ENCODE measurements at regions not wholly inside any gene's neighbourhood (a gene's known extent, or its start where the extent isn't known, plus 50 kb on each side); places are given as distances from the start of the nearest gene placed in this dataset.
"Not testable (repeated sequence)": the region's sequence is repeated elsewhere in the genome, so short reads cannot be mapped to it uniquely, and the experiment has no call there.

DNA sequence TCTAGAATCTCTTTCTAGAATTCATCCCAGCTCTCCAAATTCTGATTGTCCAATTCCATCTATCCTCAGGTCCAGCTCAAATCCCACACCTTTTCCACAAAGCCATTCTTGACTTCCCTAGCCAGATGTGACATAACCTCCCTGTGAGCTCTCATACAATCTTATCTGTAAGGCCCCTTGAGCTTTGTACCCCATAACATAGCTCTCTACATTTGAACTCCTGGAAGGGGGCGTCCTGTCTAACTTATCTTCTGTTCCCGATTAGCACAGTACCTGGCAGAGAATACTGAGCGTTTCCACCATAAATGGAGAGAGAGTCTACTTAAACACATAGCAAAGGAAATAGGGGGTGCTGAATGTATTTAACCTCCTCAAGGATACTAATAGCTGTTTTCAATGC is 251.6 kb upstream of the RGMB start:
- DNase-seq, result no peak

DNA sequence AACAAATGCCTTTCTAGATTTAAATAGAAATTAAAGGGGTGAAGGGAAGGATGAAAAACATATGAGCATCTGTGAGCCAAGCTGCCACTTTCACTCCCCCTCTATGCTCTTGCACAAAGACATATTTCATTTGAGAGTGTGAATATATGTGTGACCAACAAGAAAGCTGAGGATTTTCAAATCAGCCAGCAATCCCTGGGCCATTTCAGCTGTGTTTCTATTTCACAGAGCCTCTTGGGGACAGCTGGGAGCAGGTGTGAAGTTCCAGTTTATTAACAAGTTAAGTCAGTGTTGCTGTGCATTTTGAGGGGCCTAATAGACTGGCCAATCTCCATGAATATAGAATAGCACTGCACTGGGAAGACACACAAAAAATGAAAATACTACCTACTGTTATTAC is 248.7 kb upstream of the RGMB start:
- no peak for DNase-seq

DNA sequence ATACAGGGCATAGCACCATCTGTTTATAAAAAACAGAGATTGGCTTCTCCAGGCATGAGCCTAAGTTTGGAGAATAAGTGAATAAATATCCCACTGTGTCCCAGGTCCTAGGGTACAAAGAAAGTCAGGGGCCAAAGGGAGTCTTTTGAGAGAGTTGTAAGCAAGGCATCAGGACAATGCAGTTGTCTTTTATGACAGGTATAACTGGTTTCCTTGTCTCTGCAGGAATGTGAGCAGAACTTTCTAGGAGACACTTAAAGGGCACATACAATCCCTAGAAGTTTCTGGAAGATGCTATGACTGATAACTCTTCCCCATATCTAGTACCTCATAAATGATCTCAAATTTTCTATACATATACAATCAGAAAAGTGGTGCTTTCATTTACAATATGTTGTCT is 245.6 kb upstream of the RGMB start:
- no peak for DNase-seq

DNA sequence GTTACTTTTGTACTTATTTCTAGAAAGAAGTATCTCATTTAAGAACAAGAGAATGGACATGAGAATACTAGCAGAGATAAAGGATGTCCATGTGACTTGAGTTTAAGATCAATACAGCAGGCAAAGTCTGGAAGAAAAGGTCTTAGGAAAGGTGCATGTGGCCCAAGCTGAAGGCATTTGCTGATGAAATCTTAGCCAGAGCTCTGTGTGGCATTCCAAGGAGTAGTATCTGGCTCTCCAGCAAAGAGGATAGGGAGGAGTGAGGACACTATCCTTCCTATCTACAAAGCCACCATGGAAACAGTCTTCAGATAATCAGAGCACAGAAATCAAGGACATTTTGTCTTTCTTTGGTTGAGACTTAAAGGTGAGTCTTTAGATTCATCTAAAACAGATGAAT is 244.1 kb upstream of the RGMB start:
- DNase-seq, result no peak

DNA sequence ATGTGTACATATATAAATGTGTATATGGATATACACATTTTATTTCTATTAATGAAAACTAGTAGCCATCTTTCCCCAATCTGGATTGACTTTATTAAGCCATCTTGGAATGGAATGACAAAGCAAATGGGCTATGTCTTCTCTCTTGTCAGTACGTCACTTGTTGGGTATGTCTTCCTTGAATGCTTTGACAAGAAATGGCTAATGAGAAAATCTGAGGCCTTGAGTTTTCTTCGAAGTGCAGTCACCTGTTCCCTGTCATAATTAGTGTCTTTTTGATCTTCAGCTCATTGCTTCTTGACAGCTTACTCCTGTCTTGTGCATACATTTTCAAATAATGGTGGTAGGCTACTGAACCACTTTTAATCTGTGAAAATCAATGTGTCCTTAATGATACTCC is 243.2 kb upstream of the RGMB start:
- no peak for DNase-seq

DNA sequence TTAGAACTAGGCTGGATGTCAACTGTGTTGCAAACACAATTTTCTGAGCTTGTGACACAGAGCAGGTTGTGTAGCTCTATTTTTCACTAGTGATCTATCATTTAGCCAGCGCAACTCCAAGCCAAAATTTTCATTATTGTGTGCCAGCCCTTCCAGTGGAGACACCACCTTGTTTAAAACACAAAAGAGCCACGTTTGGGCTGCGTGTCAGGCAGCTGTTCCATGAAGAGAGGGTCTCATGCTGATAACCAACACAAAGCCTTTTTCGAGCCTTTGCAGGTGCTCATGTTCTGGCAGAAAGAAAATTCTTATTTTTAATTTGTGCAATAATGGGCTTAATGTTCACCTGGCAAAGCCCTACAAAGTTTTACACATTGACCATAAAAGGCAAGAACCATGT is 237.6 kb upstream of the RGMB start:
- DNase-seq, result no peak

DNA sequence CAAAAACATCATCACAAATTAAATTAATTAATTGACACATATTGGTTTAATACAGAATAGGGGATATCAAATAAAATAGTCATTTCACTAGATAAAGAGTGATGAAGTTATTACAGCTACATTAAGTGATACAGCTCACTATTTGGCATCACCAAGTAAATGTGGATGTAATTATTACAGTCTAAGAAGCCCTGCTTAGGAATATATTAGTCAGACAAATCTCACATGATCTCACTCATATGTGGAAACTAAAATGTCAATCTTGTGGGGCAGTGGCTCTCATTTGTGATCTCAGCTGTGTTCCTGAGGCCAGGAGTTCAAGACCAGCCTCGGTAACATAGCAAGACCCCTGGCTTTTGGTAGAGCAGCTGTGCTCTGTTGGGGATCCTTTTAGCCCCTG is 233.4 kb upstream of the RGMB start:
- DNase-seq, result no peak

DNA sequence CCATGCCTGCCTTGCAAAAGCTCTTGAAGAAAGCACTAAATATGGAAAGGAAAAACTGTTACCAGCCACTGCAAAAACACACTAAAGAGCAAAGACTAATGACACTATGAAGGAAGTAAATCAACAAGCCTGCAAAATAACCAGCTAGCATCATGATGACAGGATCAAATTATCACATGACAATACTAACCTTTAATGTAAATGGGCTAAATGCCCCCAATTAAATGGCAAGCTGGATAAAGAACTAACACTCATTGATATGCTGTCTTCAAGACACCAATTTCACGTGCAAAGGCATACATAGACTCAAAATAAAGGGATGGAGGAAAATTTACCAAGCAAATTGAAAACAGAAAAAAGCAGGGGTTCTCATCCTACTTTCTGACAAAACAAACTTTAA is 231.8 kb upstream of the RGMB start:
- no peak for DNase-seq

DNA sequence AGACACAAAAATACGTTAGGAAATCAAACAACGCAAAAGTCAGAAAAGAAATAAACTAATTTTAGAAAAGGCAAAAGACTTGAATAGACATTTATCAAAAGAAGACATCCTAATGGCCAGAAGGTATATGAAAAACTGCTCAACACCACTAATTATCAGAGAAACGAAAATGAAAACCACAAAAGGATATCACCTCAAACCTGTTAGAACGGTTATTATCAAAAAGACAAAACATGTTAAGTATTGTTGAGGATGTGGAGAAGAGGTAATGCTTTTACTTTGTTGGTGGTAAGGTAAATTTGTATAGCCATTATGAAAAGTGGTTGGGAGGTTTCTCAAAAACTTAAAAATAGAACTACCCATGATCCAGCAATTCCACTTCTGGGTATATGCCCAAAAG is 230.0 kb upstream of the RGMB start:
- DNase-seq, result no peak

DNA sequence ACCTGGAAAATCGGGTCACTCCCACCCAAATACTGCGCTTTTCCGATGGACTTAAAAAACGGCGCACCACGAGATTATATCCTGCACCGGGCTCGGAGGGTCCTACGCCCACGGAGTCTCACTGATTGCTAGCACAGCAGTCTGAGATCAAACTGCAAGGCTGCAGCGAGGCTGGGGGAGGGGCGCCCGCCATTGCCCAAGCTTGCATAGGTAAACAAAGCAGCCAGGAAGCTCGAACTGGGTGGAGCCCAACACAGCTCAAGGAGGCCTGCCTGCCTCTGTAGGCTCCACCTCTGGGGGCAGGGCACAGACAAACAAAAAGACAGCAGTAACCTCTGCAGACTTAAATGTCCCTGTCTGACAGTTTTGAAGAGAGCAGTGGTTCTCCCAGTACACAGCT is 226.5 kb upstream of the RGMB start:
- not testable (repeated sequence) for DNase-seq

DNA sequence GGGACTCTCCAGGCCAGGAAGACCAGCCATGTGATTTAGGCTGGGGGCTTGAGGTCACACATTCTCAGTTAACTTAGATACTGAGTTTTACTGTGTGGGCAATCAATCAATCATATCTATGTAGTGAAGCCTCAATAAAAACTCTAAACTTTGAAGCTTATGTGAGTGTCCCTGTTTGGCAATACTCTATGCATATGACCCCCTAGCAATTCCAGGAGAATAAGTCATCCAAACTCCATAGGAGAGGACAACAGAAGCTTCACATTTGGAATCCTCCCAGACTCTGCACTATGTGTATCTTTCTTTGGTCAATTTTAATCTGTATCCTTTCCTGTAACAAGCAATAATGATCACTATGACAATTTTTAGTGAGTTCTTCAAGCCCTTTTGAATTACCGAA is 216.8 kb upstream of the RGMB start:
- DNase-seq, result no peak

DNA sequence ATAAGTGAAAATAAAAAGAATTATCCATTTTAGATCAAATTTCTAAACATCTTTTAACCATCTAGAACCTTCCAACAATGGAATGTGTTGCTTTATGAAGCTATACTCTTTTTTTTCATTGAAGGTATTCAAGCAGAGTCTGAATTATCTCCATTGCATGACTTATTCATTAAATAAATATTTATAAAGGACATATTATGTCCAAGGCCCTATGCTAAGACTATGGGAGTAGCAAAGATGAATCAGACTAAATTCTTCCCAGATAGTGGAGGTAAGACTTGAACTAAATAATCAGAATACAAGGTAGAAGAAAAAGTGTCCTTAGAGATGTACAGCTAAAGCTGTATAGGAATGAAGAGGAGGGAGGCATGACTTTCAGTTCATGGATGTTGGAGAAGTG is 215.5 kb upstream of the RGMB start:
- DNase-seq, result no peak

DNA sequence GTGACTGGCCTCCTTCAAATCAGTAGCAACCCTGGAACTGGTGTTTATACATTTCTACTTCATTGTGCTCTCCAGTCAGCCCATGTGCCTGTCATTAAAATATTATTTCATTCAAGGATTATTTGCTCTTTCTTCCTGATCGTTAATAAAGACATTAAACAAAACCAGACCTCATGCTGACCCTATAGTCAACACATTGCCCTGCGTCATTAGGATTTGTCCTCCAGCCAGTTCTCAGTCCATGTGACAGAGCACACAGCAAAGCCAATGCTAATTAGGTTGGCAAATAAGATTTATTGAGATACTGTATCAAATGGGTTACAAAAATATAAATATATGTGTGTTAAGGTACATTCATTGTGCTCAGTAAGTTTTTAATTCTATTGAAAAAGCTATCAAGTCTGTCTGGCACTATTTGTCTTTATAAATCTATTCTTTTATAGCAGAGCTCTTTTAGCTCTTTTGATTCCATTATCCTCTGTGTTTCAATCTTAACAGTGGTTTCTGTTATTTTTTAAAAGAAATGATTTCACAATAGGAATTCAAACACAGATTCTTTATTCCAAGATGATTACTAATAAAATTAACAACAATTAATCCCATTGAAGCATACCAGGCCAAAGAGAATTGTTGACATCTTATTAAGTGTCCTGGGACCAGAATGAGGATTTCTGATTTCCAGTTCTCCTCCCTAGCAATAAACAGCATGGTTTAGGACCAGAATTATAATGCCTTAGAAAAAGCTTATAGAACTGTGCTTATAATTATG is 209.4 kb upstream of the RGMB start:
- no peak for DNase-seq

DNA sequence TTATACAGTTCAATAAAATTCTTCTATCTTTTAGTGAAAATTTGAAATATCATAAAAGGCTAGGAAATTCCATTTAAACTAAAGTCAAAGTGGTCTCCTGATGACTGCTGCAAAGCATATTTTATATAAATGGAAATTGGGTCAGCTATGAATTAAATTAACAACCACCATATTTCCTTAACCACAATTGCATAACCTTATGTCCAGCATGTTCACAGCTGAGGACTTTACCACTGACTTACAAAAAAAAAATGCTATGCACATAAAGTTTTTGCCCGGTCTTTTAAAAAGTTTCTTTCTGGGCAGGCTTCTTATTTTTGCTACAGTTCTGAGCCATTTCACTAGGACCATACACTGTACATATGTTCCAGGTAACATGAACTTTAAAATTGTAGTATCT is 208.6 kb upstream of the RGMB start:
- DNase-seq, result no peak

DNA sequence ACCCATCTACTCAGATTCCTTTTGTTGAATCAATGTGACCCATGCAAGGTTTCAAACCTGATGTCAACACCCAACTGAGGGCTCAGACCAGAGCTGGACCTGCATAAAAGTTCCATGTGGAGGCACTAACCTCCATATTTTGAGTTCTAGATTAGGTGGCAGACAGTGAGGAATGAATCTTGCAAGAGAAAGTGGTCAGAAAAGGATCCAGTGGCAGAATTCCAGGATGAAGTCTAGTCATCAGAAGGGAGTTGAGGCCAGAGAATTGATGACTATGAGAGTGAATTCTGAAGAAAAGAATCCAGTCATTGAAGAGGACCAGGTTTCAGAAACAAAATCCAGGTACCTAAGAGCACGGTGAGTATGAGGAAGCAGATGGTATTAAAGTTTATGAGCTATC is 205.1 kb upstream of the RGMB start:
- no peak for DNase-seq

DNA sequence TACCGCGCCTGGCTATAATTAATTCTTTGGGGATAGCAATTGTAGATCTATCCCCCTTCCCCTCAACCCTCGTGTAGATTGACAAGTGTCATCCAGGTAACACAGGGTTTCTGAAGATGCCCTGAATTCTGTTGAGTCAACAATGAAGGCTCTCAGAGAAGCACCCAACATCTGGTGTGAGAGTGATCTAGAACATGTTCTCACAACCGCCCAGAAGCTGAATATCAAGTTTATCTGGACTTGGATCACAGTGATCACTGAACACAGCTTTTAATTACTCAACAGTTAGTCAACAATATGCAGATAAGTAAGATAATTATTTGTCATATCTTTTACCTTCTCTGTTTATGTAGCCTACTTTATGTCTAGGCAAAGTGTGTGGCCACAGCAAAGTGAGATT is 204.2 kb upstream of the RGMB start:
- no peak for DNase-seq

DNA sequence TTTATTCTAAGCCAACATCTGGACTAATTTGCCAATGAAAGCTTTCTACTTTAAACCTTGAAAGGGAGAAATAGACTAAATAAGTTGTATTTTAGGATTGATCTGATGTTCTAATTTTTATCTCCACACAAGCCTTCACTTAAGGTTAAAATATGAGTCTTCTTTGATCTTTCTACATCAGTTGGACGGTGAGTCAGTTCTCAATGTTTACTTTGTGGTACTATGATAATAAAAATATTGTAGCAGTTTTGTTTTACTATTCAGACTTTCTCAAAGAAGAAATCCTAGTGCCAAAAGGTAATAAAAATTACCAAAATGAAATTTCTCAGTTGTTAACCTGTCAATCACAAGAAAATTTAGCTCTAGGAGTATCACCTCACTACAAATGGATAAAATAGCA is 203.5 kb upstream of the RGMB start:
- no peak for DNase-seq

DNA sequence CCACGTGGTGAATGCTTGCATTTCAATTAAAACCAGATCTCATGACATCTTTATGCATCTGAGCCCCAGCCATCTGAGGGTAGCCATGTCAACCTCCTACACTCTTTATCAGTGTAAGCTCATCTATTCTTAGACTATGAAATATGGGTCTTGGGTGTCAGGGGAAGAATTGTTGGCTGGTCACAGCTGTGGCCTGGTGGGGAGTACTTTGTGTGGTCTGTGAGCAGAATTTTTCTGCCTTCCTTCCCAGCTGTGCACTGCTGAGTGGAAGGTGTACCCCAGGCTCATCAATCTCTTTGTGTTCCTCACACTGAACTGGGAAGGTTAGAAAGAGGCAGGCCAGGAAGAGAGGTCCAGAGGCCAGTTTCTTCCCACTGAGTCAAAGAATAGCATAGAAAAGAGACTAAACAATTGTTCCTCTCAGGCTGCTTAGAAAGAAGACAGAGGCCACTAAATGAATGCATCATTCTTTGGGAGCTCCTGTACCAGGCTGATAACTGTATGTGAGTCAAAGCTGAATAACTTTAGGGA is 202.7 kb upstream of the RGMB start:
- DNase-seq, result no peak

DNA sequence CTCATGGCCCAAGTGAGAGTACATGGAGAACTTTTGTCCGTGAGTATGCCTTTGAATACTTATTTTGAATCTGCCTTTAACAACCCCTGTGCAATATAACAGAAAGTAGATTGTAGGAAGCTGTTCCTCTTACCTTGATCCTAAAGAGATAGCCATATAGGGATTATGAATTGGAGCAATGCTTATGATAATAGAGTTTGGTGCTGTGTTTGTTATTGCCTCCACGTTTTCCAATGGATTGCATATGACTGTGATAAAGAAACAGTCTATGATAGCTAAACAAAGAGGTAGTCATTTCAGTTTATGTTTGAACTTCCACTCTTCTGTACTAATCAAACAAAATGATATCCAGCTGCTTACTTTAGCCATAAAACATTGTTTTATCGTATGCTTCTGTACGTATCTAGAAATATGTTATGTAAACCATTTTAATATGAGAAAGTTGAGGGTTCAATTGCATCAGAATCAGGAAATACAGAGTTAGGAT is 199.6 kb upstream of the RGMB start:
- DNase-seq, result no peak

DNA sequence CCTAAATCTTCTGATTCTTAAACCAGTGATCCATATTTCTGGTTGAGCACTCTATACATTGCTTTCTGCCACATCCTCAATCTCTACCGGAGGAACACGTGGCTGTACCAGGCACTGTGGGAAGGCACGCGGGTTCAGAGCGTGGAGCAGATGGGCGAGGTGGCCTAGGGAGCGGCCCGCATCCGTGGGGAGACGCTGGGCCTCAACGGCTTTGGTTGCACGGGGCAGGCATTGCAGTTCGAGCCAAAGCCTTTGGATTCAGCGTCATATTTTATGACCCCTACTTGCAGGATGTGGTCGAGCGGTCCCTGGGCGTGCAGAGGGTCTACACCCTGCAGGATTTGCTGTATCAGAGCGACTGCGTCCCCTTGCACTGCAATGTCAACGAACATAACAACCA is 197.2 kb upstream of the RGMB start:
- DNase-seq, result no peak

DNA sequence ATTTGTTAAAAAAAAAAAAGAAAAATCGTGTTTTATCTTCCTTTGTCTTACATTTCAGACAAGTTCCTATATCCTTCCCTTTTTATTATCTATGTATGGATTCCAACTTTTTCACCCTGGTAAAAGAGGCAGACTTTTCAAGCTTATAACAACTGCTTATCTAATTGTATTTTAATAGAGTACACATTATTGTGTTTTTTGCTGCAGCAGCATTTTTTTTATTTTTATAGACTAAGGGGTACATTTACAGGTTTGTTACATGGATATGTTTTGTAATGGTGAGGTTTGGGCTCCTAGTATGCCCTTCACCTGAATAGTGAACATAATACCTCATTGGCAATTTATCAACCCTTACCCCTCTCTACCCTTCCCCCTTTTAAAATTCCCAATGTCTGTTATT is 195.0 kb upstream of the RGMB start:
- no peak for DNase-seq

DNA sequence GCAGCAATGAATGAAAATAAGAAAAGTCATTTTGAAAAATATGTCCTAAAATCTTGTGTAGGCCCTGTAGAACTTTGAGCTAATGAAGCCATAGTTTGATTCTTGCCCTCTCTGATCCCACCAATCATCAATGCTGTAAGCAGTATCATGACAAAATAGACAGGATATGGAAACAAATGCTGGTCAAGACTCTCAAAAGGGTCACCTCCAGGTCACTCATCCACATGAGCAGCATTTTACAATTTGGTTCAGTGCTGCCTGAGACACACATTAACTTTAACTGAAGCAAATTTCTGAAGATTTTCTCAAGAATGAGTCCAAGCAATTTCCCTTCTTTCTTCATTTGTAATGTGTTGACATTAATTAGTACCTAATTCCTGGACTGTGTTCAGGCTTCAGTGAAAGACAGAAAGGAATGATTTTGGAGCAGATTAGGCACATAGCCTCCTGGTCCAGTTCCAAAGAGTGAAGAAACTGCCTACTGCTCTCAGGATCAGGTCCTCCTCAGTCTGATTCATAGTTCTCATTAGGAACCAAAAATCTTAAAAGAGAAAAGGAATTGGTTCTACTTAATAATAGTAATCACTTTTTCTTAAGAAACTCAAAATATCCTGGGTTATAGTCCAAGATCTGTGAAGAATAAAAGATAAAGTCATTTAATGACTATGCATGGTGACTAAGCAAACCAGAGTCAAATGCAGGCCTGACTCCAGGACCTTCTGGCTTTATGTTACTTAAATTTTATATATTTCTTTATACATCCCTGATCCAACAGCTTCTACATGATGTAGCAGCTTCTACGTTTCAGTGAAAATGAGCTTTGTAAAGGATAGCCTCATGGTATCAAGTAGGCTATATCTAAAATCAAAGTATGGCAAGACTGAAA is 192.1 kb upstream of the RGMB start:
- DNase-seq, result no peak

DNA sequence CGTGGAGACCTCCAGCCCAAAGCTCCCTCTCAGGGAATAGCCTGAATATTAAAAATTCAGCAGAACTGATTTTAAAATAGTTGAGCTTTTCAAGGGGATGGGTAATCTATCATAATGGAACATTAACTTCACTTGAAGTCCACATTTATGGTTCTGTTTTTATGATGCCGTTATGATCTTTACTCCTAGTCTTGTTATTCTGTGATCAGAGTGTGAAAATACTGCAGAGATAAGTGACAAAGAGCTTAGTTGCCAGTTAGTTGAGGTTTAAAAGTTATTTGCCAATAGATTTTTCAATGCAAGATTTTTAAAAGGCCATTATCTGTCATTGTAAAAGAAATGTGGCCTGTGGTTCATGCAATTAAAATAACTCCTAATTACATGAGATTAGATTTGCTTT is 189.9 kb upstream of the RGMB start:
- no peak for DNase-seq

DNA sequence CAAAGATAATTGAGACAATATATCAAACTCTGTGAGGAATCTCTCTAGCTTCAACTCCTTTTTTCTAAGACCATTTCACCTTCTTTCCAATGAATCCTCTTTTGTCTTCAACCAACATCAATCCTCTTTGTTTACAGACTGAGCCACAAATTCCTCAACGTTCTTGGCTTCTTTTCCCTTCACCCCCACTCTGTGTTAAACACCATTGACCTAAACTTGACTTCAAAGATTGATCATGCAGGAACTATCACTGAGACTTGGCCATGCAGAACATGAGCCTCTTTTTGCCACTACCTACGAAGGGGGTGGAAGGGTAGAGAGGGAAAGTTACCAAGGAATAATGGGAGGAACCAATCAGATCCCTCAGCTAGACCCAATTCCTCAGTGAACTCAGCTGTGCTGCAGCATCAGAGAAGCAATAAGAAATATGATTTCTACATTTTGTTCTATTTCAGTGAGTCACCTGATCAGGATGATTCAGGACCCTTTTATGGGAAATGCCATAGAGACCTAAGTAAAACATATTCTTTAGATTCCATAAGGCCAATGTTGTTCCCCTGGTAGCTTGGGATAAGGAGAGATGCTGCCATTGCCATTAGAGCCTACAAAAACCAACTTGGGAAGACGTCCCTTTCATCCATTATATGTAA is 187.7 kb upstream of the RGMB start:
- no peak for DNase-seq
